ENCODE measurements at regions not wholly inside any gene's neighbourhood (a gene's known extent, or its start where the extent isn't known, plus 50 kb on each side); places are given as distances from the start of the nearest gene placed in this dataset.
"Not testable (repeated sequence)": the region's sequence is repeated elsewhere in the genome, so short reads cannot be mapped to it uniquely, and the experiment has no call there.

- intact Hi-C loops (cut with DNase I) = not testable (repeated sequence)
Measured at GRCh38 chr15:84544586-84544985, 56.2 kb upstream of the ZSCAN2 start.

GRCh38 chr15:84547150-84547549 lies 53.7 kb upstream of the ZSCAN2 start:
- DNase-seq; H3K27me3 ChIP-seq; H3K4me3 ChIP-seq; H3K4me1 ChIP-seq; H3K27ac ChIP-seq; intact Hi-C loops (cut with DNase I); H3K9me3 ChIP-seq: not testable (repeated sequence)
- WGBS, 2 donors = 67 to 81% methylated on average over 2 of the region's 2 CpGs
- H3K36me3 ChIP-seq = peaks cover 0 to 22% (median 0%) of the 10 kb centered on the region in 4 donors

More at GRCh38 chr15:84544586-84544985, 56.2 kb upstream of the ZSCAN2 start:
- not testable (repeated sequence) for H3K27ac ChIP-seq, H3K4me1 ChIP-seq, DNase-seq, H3K9me3 ChIP-seq, H3K27me3 ChIP-seq, H3K4me3 ChIP-seq
- peaks cover 0 to 41% (median 4%) of the 10 kb centered on the region in 4 donors for H3K36me3 ChIP-seq
- 93 to 98% methylated on average over 6 of the region's 6 CpGs for WGBS, 2 donors

GRCh38 chr15:84550503-84550902 lies 50.3 kb upstream of the ZSCAN2 start:
- H3K36me3 ChIP-seq = peaks cover 0 to 33% (median 0%) of the 10 kb centered on the region in 4 donors
- H3K4me3 ChIP-seq; H3K4me1 ChIP-seq; H3K27ac ChIP-seq; intact Hi-C loops (cut with DNase I); H3K27me3 ChIP-seq; DNase-seq; H3K9me3 ChIP-seq: not testable (repeated sequence)
- WGBS, 2 donors = 94 to 98% methylated on average over 5 of the region's 5 CpGs

Small RNA genes lying in the stretch of these regions (small RNA-seq; reads per million reads assigned to genes)
- 0 reads per million in 3 donors for gene AC048382.3
- gene CSPG4P5 = 0 reads per million in 3 donors
- gene RF00017 = 0 reads per million in 3 donors
- gene RN7SL417P = 0 reads per million in 3 donors

All from sigmoid colon (tissue), 6 donors.